Stimulated activated CD4-positive, alpha-beta T cell treated with anti-CD3 and anti-CD28 coated beads, Interleukin-12 subunit alpha, Interleukin-12 subunit beta, amount 100 ng/mL, for 24 hours (primary cell): ENCODE measurements at regions not wholly inside any gene's neighbourhood (a gene's known extent, or its start where the extent isn't known, plus 50 kb on each side); places are given as distances from the start of the nearest gene placed in this dataset.
A peak's percentile ranks its signal among the peaks of the same experiment; 100 is the strongest.

Experiments
- DNase-seq, 2 experiments: peaks; one replicate each; pipeline ENCODE4 v3.0.0-alpha.2; 2020; ENCODE audit warnings: low read depth in 2 of 2

DNA sequence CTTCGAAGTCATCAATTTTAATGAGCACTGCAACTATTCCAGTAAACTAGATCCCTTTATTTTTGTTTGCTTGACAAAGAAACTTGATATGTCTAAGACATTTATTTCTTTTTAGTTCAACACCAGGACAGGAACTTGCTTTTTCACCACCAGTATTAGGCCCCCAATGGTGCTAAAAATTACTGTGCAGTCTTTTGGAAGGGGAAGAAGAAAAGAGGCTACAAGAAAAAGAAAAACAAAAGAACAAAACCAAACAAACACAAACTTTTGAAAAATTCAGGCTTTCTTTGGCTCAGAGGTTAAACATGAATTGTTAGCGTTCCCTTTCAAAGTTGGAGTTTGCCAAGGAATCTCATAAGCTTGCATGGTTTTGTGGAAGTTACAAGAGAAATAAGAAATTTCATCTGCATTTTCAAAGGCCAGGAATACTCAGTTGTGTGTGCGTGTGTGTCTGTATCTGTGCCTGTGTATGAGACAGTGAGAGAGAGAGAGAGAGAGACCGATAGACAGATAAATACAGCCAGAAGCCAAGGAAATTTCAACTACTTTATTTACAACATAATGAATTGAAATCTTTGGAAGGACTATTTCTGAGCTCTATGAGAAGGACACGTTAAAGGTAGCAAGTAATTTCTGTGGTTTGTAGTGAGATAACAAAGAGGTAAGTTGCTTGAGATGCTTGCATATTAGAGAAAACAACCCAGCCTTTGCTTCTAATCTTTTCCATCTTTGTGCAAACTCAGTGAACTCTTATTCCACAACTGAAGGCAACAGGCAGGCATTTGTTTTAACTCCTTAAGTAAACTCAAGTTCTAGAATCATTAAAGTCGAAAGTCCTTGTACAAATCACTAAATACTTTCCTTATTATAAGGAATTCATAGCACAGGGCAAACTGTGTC is 171.0 kb upstream of the CITED2 start:
- DNase-seq: no peak

GRCh38 chr6:139544701-139545057 is 170.2 kb upstream of the CITED2 start:
- DNase-seq: no peak

DNA sequence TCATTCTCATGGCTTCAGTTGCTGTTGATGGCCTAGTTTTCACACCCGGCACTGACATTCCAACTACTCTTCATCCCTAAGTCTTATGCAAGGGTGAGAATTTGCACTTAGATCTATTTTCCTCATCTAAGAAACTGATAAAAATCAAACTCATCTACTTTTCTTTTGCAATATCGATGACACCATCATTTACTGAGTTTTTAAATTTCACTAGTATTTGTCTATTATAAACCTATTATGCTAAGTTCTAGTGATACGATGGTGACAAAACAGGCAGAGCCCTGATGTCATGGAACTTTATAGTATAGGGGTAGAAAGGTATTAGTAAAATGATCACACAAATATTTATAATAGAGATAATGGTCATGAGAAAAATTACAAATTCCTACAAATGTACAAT is 167.9 kb upstream of the CITED2 start:
- DNase-seq: no peak

DNA sequence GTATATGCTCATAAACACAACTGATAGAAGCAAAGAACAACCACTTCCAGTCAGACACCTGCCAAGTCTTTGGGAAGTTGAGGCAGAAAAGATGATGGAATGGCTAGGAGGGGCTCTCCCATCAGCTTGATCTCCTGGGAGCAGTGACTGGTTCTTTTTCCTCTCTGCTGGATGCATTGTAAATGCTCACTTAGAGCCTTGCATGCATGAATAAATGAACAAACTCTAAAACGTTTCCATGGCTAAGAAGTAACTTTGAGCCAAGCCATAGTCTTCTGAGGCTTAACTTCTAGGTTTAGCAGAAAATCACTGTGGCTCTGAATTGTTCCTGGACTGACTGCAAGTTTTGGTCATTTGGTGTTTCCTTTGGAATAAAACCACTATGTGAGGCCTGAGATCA is 166.4 kb upstream of the CITED2 start:
- DNase-seq: no peak

GRCh38 chr6:139540276-139540675 is 165.8 kb upstream of the CITED2 start:
- DNase-seq: peak in 1 of 2 experiments; percentile 19

GRCh38 chr6:139539852-139540251 is 165.4 kb upstream of the CITED2 start:
- no peak for DNase-seq

DNA sequence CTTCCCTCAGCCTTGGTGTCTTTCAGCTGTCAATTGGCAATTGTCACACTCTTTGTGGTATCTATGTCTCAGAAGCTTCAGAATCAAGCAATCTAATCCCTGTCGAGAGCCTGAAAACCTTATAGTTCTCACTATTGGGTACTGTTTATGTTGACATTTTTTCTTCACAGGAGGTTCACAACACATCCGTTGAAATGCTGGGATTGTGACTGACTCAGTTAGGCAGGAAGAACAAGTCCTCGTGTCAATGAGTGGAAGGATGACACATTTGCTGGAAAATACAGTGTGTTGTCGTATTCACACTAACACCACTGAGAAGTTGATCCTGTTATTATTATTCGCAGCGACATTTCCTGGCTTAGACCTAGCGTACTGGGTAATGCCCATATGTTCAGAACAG is 163.9 kb upstream of the CITED2 start:
- DNase-seq: no peak

GRCh38 chr6:139536751-139537617 is 162.5 kb upstream of the CITED2 start:
- no peak for DNase-seq

DNA sequence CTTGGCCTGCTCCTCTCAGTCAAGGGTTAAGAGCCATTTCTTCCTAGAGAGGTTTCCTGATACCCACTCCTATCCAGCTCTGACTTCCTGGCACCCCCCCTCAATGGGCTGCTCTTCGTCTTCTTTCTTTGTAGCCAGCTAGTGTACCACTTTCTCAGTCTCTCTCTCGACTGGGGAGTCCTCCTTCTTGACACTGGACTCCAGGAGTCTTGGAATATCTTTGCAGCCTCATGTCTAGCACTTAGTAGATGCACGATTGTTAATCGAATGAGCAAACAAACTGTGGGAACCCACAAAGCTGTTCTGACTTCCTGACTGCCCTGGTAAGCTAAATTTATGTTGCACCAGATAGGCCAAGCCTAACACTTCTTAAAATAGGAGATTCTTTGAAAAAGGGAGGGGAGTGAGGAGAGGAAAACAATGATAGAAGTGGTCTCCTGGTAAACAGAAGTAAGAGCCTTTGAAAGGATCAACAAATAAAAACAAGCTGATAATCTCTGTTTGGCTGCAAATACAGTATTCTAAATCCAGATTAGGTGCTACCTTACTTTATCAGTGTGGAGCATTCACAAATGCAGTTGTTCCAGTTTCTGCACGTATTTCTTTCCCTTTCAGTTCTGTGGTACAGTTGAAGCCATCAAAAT is 160.1 kb upstream of the CITED2 start:
- DNase-seq: no peak

DNA sequence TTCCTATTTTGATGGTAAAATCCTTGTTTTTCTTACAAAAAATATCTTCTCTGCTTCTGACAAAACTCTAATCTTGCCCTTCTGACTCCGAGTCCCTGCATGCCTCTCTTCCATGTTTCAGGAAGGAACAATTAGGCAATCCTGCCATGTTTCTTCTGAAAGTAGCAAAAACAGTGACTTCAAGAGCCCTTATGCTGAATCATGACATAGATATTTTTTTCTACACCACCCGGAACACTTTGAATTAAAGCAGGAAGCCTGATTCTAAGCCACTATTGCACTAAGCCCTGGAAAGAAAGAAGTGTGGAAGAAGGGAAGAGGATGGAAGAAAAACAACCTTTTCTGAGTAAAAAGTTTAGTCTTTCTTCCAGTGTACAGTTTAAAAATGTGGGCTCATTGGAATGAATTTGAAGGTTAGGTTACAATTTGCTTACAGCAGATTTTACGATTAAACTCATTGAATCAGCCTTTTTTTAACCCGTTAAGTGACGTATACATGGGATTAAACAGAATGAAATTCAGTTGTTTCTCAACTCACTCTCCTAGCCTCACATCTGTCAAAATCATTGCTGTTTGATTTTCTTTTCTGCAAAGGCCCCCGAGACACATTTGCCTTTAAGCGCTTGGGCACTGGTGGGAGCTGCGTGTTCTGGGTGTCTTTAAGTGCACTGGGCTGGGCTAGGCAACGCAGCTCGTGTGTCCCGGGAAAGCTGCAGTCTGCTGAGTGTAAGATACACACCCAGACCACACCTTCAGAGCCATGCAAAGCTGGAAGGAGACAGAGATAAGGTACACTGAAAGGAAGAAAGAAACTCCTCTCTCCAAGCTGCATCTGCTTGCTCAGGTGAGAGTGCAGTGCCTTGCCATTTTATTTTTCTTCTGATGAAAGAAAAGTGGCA is 159.4 kb upstream of the CITED2 start:
- no peak for DNase-seq

- DNase-seq: no peak
These were observed 158.7 kb upstream of the CITED2 start for GRCh38 chr6:139533171-139533570.

DNA sequence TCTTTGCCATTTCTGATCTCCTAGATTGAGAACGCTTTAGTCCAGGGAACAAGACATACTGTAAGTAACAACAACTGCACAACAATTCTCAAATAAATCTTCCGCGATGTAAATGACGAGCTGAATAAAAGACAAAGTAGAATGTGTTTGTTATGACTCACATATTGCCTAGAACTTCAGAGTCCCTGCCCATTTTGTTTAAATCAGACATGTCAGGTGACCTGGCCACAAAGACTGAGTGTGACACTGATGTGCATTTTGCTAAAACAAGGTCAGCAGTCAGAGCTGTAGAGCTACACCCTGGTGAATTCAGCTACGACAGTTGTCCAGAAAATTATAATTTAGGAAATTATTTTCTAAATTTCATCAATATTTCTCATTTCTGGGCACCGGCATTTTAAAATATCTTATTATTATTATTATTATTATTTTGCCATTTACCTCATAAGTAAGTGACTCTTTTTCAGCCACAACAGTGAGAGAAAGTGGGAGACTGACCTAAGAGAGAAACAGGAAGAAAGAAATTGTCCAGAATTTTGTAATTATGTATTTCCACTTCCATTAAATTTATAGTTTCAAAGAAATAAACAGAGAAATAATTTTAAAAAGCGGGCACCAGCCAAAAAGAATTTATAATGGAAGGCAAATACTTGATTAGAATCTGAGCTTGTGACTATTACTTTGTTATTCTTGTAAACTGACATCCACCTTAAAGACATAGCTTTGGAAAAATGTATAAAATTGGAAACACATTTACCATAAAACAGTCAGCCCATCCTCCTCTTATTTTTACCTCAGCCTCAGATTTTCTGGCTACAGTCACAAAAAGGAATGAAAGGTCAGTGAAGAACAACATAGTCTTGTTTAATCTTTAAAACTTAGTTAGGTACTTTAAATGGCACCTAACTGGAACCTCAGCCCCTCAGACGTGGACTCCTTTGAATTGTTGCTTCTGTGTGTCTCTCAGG is 157.0 kb upstream of the CITED2 start:
- no peak for DNase-seq

GRCh38 chr6:139530561-139530960 is 156.1 kb upstream of the CITED2 start:
- DNase-seq: no peak

DNA sequence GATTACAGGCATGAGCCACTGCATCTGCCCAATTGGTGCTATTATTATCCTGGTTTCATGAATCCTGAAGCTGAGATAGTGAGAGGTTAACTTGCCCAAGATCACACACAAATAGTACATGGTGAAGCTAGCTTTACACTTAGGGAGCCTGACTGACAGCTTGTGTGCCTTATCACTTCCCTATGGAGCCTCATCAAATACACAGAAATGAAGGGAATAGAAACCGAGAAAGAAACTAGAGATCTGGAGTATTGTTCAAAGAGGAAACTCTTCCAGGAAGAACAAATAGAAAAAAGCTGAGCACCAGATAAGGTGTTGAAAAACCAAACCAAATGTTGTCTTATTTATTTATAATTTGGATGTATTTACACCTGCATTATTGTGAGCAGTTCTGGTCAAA is 155.0 kb upstream of the CITED2 start:
- DNase-seq: no peak

DNA sequence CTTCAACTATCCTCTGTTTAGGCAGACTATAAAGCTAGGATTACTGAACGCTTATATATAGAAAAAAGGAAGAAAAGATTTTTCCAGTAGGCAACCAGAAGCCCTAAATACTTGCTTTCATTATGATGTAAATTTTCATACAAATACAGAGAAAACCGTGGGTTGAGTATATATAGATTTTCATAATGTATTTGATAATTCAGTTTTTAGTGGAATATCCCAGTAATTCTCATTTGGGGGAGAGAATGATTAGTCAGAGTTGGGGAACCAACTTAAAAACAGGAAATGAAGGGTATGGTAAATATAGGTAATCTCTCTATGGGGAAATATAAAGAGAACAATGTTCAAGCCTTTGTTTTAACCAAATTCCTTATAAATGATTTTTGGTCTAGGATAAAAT is 154.0 kb upstream of the CITED2 start:
- DNase-seq: no peak

DNA sequence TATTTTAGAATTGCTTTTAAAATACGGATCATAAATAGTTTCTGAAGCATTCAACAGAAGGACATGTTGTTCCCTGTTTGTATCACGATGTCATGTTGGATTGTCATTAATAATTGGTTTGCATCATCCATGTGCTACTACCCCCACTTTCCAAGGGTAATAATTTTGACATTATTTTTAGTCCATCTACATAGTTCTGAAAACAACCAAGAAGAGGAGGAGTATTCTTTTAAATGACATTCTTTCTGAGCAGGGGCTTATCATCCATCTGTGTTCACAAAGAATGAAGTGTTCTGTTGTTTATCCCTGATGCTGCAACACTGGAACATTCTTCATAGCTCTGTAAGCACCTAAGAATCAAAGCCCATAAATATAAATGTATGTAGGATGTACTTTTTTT is 151.0 kb upstream of the CITED2 start:
- DNase-seq: no peak

DNA sequence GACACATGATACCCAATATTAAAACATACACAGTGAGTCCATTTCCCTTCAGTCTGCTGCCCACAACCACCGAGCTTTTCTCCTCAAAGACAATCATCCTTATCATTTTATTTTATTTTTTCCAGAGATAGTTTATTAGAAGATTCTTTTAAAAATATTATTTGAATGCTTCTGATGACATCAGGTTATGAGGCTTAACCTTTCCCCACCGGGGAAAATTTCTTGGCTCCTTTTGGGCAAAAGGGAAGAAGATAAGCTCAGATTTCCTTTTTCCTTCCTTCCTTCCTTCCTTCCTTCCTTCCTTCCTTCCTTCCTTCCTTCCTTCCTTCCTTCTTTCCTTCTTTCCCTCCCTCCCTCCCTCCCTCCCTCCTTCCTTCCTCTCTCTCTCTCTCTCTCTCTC is 149.5 kb upstream of the CITED2 start:
- DNase-seq: no peak

- DNase-seq: no peak
These were observed 148.2 kb upstream of the CITED2 start for GRCh38 chr6:139522511-139523220.

DNA sequence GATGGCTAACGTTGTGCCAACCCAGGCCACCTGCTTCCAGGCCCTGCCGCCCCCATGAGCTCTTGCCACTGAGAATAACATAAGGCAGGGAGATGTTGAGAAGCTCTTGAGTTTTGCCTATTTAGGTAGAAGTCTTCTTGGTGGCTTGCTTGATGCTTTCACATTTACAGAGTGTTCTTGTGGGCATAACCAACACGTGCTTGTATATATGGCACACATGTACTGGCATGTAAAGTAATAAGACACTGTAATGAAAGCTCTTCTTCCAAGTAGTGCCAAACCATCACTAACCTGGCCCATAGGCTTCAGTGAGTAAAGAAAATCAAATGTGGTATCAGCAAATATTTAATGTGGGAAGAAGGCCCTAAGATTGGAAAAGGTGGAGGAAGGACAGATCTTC is 146.9 kb upstream of the CITED2 start:
- DNase-seq: no peak
